ENCODE measurements at regions not wholly inside any gene's neighbourhood (a gene's known extent, or its start where the extent isn't known, plus 50 kb on each side); places are given as distances from the start of the nearest gene placed in this dataset.

- in situ Hi-C loops (cut with HindIII; ENCODE audit: low pct_ligation_motif_present, low pct_unique_long_range_greater_than_20kb, low sequenced_read_pairs): no loop called here
- DNase-seq: no peak
Measured at GRCh38 chr14:62101673-62102348, 339.6 kb downstream of the SNAPC1 start.

- in situ Hi-C loops (cut with HindIII; ENCODE audit: low pct_ligation_motif_present, low pct_unique_long_range_greater_than_20kb, low sequenced_read_pairs): no loop called here
- DNase-seq: no peak
Measured at GRCh38 chr14:62102349-62102725, 340.1 kb downstream of the SNAPC1 start.

GRCh38 chr14:62103464-62103863 lies 341.2 kb downstream of the SNAPC1 start:
- DNase-seq: no peak
- in situ Hi-C loops (cut with HindIII; ENCODE audit: low pct_ligation_motif_present, low pct_unique_long_range_greater_than_20kb, low sequenced_read_pairs): no loop called here

- DNase-seq: no peak
- in situ Hi-C loops (cut with HindIII; ENCODE audit: low pct_ligation_motif_present, low pct_unique_long_range_greater_than_20kb, low sequenced_read_pairs): no loop called here
Measured at GRCh38 chr14:62110941-62111340, 348.7 kb downstream of the SNAPC1 start.

GRCh38 chr14:62117010-62117750 lies 355.0 kb downstream of the SNAPC1 start:
- DNase-seq: peak; percentile 69
- in situ Hi-C loops (cut with HindIII; ENCODE audit: low pct_ligation_motif_present, low pct_unique_long_range_greater_than_20kb, low sequenced_read_pairs): no loop called here

GRCh38 chr14:62117751-62118105 lies 355.5 kb downstream of the SNAPC1 start:
- in situ Hi-C loops (cut with HindIII; ENCODE audit: low pct_ligation_motif_present, low pct_unique_long_range_greater_than_20kb, low sequenced_read_pairs): no loop called here
- DNase-seq: peak; percentile 3

GRCh38 chr14:62118461-62118860 lies 356.2 kb downstream of the SNAPC1 start:
- DNase-seq: no peak
- in situ Hi-C loops (cut with HindIII; ENCODE audit: low pct_ligation_motif_present, low pct_unique_long_range_greater_than_20kb, low sequenced_read_pairs): no loop called here

GRCh38 chr14:62118871-62119270 lies 356.7 kb downstream of the SNAPC1 start:
- DNase-seq: no peak
- in situ Hi-C loops (cut with HindIII; ENCODE audit: low pct_ligation_motif_present, low pct_unique_long_range_greater_than_20kb, low sequenced_read_pairs): no loop called here

- DNase-seq: no peak
- in situ Hi-C loops (cut with HindIII; ENCODE audit: low pct_ligation_motif_present, low pct_unique_long_range_greater_than_20kb, low sequenced_read_pairs): no loop called here
Measured at GRCh38 chr14:62123961-62124360, 361.7 kb downstream of the SNAPC1 start.

GRCh38 chr14:62125793-62126192 lies 363.6 kb downstream of the SNAPC1 start:
- in situ Hi-C loops (cut with HindIII; ENCODE audit: low pct_ligation_motif_present, low pct_unique_long_range_greater_than_20kb, low sequenced_read_pairs): no loop called here
- no peak for DNase-seq

GRCh38 chr14:62126879-62127478 lies 364.8 kb downstream of the SNAPC1 start:
- in situ Hi-C loops (cut with HindIII; ENCODE audit: low pct_ligation_motif_present, low pct_unique_long_range_greater_than_20kb, low sequenced_read_pairs): no loop called here
- DNase-seq: peak; percentile 66

- in situ Hi-C loops (cut with HindIII; ENCODE audit: low pct_ligation_motif_present, low pct_unique_long_range_greater_than_20kb, low sequenced_read_pairs): no loop called here
- no peak for DNase-seq
Measured at GRCh38 chr14:62130441-62130840, 368.2 kb downstream of the SNAPC1 start.

- DNase-seq: no peak
- in situ Hi-C loops (cut with HindIII; ENCODE audit: low pct_ligation_motif_present, low pct_unique_long_range_greater_than_20kb, low sequenced_read_pairs): no loop called here
Measured at GRCh38 chr14:62133776-62134550, 371.7 kb downstream of the SNAPC1 start.

- in situ Hi-C loops (cut with HindIII; ENCODE audit: low pct_ligation_motif_present, low pct_unique_long_range_greater_than_20kb, low sequenced_read_pairs): no loop called here
- DNase-seq: no peak
Measured at GRCh38 chr14:62138593-62138992, 376.4 kb downstream of the SNAPC1 start.

- no peak for DNase-seq
- in situ Hi-C loops (cut with HindIII; ENCODE audit: low pct_ligation_motif_present, low pct_unique_long_range_greater_than_20kb, low sequenced_read_pairs): no loop called here
Measured at GRCh38 chr14:62141139-62141538, 378.9 kb downstream of the SNAPC1 start.

- in situ Hi-C loops (cut with HindIII; ENCODE audit: low pct_ligation_motif_present, low pct_unique_long_range_greater_than_20kb, low sequenced_read_pairs): no loop called here
- DNase-seq: no peak
Measured at GRCh38 chr14:62143245-62143644, 381.0 kb downstream of the SNAPC1 start.

GRCh38 chr14:62144863-62145262 lies 382.6 kb downstream of the SNAPC1 start:
- in situ Hi-C loops (cut with HindIII; ENCODE audit: low pct_ligation_motif_present, low pct_unique_long_range_greater_than_20kb, low sequenced_read_pairs): no loop called here
- DNase-seq: no peak

GRCh38 chr14:62146030-62146429 lies 383.8 kb downstream of the SNAPC1 start:
- no peak for DNase-seq
- in situ Hi-C loops (cut with HindIII; ENCODE audit: low pct_ligation_motif_present, low pct_unique_long_range_greater_than_20kb, low sequenced_read_pairs): no loop called here

GRCh38 chr14:62156052-62156451 lies 393.8 kb downstream of the SNAPC1 start:
- in situ Hi-C loops (cut with HindIII; ENCODE audit: low pct_ligation_motif_present, low pct_unique_long_range_greater_than_20kb, low sequenced_read_pairs): no loop called here
- no peak for DNase-seq
